ENCODE measurements at regions not wholly inside any gene's neighbourhood (a gene's known extent, or its start where the extent isn't known, plus 50 kb on each side); places are given as distances from the start of the nearest gene placed in this dataset.

DNA sequence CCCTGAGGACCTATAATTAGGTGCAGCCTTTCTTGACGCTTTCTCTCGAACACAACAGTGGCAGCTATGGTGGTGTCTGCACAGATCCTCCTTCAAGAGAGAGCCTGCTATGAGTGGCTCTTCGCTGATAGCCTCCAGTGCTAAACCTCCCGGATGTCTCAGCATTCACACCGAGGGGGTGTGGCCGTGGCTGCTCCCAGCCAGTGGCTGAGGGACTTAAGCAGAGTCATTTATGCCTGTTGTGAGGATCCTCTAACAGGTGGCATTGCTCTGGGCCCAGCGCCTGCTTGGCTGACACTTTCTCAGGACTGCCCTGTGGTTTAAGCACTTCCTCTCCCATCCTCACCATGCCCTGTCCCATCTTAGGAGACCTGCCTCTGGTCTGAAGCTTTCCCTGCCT lies 592.0 kb upstream of the LRRTM1 start:
- TF ChIP-seq POLR2A (IDR thresholded peaks at IDR 0.05; ENCODE audit: low read length) = no peak
- TF ChIP-seq GATA1 (IDR thresholded peaks at IDR 0.05; ENCODE audit: low read depth, low read length) = no peak
